8988T (cell line): ENCODE measurements at regions not wholly inside any gene's neighbourhood (a gene's known extent, or its start where the extent isn't known, plus 50 kb on each side); places are given as distances from the start of the nearest gene placed in this dataset.
"Not testable (repeated sequence)": the region's sequence is repeated elsewhere in the genome, so short reads cannot be mapped to it uniquely, and the experiment has no call there.

Source experiments
- DNase-seq: peaks from one replicate; pipeline ENCODE4 v3.0.0; 2011

DNA sequence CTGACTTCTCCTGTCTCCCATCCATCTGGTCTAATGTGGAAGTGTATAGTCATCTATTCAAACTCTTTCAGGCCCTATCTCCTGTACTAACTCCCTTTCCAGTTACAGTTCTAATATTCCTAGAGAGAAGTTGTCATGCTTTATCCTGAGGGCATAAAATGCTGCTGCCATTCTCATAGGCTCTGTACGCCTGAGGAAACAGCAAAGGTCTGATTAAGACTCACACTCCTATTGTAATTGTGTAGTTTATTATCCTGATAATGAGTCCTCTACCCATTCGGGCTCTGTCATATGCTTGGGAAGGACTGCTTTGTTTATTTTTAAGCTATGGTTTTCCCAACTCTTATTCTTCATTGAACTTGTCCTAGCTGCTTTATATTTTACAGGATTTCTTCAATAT lies 290.4 kb downstream of the TMEM38B start:
- no peak for DNase-seq

DNA sequence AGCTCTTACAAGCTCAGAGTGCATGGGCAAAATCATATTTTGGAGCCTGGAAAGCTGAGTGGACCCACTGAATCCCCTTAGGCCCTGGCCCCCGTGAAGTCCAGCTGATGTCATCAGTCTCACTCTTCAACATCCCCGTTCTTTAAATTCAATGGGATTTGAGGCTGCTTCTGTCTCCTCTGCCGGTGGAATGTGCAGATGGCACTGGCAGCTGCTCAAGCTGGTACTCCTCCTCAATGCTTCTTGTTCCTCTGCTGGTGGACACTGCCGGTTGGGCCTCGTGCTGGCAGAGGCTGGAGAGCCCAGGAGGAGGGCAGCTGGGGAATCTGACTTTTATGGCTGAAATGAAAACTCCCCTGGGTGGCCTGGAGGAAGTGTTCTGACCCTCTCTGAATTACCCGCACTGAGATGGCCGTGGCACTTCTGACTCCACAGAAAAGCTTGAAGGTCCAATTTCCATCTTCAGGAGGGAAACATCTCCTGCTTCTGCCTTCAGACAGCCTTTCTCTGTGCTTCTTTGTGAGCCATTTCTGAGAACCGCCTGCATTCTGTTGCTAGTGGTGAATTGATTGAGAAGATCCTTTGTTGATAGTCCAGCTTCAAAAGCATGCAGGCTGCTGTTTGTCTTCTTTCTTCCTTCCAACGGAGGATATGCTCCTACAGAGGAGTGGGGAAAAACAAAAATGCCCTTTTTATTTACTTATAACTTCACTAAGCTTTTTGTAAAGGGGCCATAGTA lies 298.9 kb downstream of the TMEM38B start:
- DNase-seq: no peak

DNA sequence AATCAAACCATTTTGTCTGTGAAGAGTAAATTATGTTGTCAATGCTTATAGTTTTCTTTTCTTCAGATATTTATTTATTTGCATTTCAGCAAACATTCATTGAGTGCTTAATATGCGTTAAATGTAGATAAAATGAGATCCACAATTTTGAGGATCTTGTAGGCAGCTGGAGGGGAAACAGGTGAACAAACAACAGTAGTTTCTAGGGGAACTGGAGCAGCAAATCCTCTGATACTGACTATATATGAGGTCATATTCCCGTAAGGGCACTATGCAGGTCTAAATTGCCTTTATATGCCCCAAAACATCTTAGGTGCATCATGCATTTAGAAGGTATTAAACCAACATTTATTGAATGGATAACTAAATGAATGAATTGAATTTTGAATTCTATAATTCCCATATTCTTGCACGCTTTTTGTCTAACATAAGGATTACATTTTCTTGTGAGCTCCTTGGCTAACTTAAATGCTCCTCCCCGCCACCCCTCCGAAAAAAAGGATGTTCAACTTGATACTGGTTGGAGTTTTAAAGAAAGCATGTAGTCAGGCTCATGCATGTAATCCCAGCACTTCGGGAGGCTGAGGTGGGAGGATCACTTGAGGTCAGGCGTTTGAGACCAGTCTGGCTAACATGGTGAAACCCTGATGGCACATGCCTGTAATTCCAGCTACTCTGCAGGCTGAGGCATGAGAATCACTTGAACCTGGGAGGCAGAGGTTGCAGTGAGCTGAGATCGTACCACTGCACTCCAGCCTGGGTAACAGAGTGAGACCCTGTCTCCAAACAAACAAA lies 299.8 kb downstream of the TMEM38B start:
- no peak for DNase-seq

DNA sequence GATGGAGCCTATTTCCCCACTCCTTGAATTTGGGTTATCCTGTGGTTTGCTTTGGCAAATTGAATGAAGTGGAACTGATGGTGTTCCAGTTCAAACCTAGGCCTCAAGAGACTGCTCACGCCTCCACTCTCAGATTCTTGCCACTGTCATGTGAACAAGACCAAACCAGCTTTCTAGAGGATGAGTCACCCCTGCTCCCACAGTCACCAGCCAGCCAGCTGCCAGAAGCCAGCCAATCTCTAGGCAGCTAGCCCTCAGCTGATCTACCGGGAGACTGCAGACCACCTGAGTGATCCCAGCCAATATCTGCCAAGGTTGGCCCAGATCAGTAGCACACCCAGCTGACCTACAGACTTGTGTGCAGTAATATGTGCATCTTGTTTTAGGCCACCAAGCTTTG lies 300.6 kb downstream of the TMEM38B start:
- DNase-seq: no peak

DNA sequence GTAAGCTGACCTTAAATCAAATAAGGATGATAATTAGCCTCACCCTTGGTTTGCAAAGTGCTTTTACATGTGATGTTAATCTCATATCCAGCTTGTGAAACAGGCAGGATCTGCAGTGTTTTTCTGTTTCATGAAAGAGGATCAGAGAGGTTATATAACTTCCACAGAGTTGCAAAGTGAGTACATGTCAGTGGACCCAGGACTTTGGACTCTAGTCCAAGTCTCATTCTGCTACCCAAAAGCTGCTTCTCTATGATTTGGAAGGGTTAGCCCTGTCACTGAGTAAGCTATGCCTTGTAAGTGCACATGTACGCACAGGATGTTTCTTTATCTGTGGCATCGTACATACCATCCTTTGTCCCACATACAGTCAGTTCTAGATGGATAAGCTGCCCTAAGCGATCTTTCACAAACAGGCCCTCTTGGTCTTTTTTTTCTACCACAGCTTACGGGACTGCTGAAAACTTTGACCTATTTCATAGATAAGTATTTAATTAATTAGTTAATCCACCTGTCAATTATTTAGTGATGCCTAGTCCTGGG lies 322.9 kb downstream of the TMEM38B start:
- DNase-seq: no peak

DNA sequence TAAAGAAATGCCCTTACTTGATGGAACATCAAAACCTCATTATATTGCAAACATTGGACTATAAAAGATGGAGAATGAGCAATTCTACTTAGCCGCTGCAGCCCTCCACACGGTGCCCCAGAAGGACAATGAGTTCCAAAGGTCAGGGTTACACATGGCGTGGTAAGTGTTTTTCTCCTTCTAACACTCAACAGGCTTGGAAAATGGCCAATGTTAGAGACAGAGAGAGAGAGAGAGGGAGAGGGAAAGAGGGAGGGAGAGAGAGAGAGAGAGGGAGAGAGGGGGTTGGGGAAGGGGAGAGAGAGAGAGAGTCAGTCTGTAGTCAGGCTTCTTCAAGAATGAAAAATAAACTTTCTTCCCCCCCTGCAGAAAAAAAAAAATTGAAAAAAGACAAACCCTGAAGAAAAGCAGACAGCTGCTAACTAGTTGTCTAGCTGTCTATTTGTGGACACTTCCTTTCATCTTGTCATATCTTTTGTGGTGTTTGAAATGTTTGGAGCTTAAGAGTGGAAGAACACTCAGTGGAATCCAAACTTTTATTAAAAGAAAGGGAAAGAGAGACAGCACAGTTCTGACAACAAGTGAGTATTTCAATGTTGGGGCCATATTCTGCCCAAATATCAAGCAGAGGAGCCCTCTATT lies 324.8 kb downstream of the TMEM38B start:
- no peak for DNase-seq

DNA sequence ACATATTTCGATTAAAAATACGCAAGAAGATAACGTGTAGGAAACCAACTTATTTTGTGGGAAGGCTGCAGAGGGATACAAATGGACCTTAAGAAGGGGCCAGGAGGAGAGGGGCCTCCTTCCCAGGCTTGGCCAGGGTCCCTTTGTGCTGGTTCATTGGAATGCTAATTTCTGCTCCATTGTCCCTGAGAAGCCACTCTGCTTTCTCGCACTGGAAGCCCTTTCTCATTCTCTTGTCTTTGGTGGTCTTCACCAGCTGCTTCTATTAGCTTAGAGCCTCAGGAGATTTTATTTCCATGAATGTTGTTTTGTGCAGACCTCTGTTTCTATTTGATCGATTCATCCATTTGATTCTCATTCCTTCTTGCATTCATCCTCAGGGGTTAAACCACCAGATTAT lies 325.4 kb downstream of the TMEM38B start:
- DNase-seq: no peak

DNA sequence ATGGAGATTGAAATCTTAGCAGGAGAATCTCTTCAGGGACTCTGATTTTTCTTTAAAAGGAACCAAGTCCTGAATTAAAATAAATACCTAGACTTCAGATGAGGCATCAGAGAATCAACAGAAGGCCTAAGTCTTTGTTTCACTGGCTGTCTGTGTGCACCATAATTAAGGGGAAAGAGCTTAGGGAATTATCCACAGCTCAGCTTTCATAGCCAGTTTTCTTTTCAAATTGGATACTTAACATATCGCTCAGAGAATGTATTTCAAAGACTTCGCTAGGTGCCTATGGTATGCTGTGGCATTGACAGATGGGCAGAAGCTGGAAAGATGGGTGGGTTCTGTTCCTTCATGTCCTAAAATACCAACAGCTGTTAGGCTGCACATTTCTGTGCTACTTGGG lies 325.8 kb downstream of the TMEM38B start:
- DNase-seq: no peak

DNA sequence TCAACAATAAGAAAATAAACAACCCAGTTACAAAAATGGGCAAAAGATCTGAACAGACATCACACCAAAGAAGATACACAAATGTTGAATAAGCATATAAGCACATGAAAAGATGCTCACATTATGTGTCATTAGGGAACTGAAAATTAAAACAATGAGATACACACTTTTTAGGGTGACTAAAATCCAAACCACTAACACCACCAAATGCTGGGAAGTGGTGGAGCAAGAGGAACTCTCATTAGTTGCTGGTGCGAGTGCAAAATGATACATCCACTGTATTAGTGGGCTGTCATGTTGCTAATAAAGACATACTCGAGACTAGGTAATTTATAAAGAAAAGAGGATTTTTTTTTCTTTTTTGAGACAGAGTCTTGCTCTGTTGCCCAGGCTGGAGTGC lies 329.1 kb downstream of the TMEM38B start:
- DNase-seq: no peak

DNA sequence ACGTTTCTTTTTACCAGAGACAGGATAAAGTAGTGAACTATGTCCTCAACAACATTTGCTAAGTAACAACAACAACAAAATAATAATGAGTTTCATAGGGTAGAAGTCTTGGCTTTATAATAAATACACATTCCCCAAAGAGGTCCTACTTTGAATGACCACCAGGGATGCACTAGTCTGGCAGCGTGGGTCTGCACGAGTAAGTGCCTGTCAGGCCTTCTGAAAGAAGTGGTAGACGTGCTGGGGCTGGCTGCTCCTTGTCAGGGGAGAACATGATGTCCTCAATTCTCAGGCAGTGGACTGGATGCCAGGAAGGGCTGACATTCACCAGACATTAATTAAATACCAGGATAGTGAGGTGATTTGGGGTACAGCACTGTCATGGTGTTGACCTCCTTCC lies 331.1 kb downstream of the TMEM38B start:
- no peak for DNase-seq

DNA sequence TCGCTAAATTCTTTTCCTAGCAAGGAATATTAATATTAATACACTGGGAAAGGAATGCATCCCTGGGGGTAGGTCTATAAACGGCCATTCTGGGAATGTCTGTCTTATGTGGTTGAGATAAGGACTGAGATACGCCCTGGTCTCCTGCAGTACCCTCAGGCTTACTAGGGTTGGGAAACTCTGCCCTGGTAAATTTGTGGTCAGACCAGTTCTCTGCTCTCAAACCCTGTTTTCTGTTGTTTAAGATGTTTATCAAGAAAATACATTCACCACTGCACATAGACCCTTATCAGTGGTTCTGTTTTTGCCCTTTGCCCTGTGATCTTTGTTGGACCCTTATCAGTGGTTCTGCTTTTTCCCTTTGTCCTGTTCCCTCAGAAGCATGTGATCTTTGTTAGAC lies 335.8 kb downstream of the TMEM38B start:
- DNase-seq: not testable (repeated sequence)

DNA sequence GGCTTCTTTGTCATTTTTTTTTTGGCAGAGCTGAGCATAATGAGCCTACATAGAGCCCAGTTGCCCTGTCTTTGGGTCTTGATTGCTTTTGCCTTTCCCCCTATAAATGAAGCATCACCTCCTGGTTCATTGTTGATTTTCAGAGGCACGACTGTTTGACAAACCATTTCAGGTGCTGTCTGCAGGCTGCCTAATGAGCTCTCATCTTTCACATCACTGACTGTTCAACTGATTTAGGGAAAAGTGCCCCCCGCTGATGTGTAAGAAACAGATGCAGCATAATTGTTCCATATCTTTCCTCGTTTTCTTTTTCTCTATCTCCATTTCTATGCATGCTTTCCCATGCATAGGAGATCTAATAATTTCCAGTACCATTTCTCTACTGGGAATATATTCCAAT lies 338.6 kb downstream of the TMEM38B start:
- DNase-seq: no peak

DNA sequence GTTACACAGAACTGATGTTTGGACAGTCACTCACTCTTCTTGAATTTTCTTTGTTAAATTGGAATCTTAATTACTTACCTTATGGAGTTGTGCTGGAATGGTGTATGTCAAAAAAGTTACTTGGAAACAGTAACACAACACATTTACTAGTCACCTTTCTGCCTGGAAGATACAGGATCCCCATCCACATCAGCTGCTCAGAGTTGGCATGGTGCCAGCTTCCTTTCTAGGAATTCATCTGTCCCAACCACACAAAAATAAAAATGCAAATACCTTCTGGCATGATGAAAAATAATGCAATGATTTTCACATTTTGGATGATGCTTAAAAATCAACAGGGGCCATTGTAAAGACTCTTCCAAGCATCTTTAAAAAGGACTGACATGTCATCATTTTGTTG lies 341.5 kb downstream of the TMEM38B start:
- no peak for DNase-seq

DNA sequence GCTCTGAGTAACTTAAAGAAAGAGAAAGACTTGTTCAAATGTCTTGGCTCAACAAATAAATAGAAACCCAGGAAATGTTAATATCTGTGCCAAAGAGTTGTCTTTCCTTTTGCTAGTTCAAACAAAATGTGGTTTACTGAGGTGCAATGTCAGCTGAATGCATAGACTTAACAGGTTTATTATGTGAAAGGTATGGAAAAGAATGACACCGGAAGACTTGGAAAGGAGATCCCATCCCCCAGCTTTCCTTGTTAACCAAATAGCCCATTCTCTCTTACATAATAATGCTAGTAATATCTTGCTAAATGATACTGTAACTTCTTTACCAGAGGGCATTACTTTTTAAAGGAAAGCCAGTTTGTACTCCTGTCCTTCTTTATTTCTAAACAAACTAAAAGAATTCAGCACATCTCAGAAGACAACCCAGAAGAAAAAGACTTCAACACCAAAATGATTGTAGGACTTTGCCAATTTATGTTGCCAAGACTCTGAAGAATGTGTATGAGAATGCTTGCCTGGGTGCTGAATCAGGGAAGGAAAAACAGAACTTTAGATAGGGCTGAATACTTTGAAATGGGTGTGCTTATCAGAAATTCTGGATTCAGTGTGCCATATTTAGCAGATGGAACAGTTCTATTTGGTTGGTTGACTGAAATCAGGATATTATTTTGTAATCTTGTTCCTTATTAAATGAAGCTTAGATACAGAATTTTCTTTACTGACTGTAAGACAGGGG lies 344.1 kb downstream of the TMEM38B start:
- no peak for DNase-seq

DNA sequence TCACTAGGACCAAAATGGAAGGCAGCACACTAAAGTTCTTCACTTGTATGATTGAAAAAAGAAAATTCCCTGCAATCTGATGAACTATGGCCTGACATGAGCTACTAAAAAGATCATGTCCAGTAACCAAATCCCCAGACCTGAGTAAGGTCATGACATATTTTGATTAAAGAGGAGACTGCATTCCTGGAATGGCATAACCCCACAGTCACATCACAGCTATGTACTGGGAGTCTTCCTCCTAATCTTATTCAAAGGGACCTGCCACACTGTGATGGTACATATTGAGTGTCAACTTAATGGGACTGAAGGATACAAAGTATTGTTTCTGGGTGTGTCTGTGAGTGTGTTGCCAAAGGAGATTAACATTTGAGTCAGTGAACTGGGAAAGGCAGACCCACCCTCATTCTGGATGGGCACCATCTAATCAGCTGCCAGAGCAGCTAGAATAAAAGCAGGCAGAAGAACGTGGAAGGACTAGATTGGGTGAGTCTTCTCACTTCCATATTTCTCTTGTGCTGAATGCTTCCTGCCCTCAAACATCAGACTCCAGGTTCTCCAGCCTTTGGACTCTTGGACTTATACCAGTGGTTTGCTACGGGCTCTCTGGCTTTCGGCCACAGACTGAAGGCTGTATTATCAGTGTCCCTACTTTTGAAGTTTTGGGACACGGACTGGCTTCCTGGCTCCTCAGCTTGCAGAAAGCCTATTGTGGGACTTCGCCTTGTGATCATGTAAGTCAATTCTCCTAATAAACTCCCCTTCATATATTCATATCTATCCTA lies 345.0 kb downstream of the TMEM38B start:
- no peak for DNase-seq

DNA sequence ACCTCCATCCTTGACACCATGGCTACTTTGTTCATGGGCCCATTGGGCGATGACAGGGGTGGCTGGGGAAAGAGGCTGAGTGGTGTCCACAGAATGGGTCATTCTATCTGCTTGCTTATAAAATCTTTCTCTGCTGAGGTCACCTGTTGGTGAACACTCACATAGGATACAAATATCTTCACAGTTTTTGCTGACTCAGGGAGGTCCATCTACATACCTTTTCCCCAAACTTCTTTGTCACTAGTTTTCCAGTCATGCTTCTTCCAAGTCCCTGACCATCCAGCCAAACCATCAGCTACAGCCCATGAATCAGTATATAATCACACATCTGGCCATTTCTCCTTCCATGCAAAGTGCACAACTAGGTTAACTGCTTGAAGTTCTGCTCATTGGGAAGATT lies 347.6 kb downstream of the TMEM38B start:
- not testable (repeated sequence) for DNase-seq

DNA sequence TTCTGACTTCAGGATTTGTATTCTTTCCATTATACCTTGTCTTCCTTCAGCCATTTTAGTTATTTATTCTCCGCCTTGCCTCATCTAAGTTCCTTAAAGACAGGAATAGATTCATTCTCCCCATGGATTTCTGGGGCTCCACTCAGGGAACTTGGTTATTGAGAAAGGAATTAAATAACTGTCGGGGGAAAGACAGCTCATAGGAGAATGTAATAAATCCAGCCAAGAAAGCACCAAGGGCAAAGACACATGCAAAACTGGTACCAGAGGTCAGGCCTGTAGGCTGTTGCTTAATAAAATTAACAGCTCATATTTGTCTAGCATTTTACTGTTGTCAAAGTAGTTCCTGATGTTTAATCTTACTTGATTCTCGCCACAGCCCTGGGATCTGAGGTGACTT lies 357.2 kb downstream of the TMEM38B start:
- DNase-seq: no peak

DNA sequence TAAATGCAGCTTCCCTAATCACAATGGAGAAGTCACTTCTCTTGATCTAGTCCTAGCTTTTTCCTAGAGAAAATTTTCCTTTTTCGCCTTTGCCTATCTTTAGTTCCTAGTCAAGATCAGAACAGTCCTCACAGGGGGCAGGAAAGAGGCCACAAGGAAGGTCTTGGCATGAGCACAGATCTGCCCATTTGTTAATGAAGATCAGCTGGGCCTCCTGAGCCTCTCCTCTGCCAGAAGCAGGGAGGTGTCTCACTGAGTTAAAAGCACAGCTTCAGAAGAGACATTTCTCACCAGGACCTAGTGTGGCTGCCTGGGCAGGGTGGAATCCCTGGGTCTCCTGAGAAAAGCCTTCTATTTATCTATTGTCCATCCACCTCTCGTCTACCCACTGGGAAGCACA lies 357.8 kb downstream of the TMEM38B start:
- no peak for DNase-seq

DNA sequence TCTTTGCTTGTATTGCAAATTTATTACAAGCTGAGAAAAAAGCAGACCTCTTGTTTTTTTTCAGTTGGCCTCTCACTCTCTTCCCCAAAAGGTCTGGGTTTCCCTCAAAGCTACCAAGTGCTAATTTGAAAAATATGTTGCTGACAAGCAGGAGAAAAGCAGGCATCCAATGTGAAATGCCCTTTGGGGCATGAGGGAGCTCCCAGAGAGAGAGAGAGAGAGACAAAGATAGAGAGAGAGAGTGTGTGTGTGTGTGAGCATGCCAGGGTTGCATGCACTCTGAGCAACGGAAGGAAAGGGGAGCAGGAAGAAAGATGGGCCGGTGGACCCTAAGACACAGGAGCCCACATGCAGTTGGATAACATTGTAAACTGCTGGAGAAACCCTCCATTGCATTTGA lies 358.4 kb downstream of the TMEM38B start:
- DNase-seq: no peak

DNA sequence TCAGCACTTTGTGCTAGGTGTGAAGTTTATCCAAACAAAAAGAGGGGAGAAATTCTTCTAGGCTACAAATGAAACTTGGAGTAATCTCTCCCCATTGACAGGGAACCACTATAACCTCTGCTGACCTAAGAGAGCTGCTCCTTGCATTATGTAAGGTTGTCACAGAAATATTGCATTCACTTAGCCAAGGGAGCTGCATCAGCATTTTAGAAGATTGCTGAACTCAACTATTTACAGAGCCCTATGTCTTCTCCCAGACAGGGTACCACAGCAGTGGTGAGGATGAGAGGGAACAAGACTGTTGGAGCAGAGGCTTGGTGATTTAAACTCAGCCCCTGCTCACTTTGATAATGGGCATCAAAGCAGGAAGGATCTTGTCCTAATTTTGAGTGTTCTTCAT lies 362.0 kb downstream of the TMEM38B start:
- DNase-seq: no peak

DNA sequence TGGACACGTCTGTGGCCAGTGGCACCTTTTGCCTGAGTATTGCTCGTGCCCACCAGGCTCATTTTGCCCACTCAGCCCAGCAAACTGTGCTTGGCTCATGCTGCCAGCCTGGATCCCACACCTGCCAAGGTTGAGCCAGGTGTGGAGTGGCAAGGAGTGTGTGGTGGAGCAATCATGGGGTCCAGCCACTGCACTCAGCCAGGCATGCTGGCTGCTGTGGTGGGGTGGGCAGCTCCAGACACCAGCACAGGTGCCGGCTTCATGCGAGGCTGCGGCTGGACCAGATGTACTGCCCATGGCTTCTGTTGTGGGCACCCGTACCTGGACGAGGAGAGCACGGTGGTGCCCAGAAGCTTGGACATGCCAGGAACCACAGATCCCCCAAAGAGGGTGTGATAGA lies 364.1 kb downstream of the TMEM38B start:
- no peak for DNase-seq

DNA sequence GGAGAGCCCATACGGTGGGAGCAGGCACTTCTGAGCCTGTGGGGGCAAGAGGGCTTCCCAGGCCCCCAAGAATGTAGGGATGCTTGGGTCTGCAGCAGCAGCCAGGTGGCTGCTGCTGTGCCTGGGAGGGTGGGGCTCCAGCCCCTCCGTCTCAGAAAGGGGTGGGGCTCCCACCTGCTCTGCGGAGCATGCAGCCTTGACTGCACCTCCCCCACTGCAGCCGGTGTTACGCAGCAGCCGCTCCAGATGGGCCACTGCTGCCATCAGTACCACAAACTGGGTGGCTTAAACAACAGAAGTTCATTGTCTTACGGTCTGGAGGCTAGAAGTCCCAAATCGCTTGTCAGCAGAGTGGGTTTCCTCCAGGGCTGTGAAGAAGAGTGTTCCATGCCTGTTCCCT lies 365.5 kb downstream of the TMEM38B start:
- no peak for DNase-seq
